ENCODE measurements at regions not wholly inside any gene's neighbourhood (a gene's known extent, or its start where the extent isn't known, plus 50 kb on each side); places are given as distances from the start of the nearest gene placed in this dataset.

GRCh38 chr5:87844449-87844848, 424.2 kb downstream of the TMEM161B start:
- no peak for DNase-seq
- Mint-ChIP-seq H3K36me3 (ENCODE audit: low read depth) (peaks cover 2% of the 10 kb centered on the region), H3K27me3 (no peaks in the 10 kb centered on the region), H3K4me1 (no peaks in the 10 kb centered on the region), H3K27ac (no peak overlapping the region), H3K4me3 (no peak overlapping the region), H3K9me3 (peaks cover 10% of the 10 kb centered on the region)
- no peak for ATAC-seq

- H3K36me3 Mint-ChIP-seq (ENCODE audit: low read depth), result peaks cover 2% of the 10 kb centered on the region
- H3K27ac Mint-ChIP-seq, result no peak overlapping the region
- H3K9me3 Mint-ChIP-seq, result peaks cover 33% of the 10 kb centered on the region
- DNase-seq (no peak), ATAC-seq (no peak)
- H3K4me1 Mint-ChIP-seq, result no peaks in the 10 kb centered on the region
- no peak overlapping the region for H3K4me3 Mint-ChIP-seq
- H3K27me3 Mint-ChIP-seq, result no peaks in the 10 kb centered on the region
These were observed 424.0 kb upstream of the CCNH start for GRCh38 chr5:87836696-87837095.

GRCh38 chr5:87831499-87831898, 418.8 kb upstream of the CCNH start:
- DNase-seq, result no peak
- Mint-ChIP-seq H3K27ac (no peak overlapping the region), H3K4me3 (no peak overlapping the region), H3K4me1 (no peaks in the 10 kb centered on the region), H3K9me3 (peaks cover 15% of the 10 kb centered on the region), H3K36me3 (ENCODE audit: low read depth) (no peaks in the 10 kb centered on the region), H3K27me3 (no peaks in the 10 kb centered on the region)
- ATAC-seq, result no peak

- Mint-ChIP-seq H3K27ac (no peak overlapping the region), H3K9me3 (peaks cover 15% of the 10 kb centered on the region), H3K4me1 (no peaks in the 10 kb centered on the region), H3K4me3 (no peak overlapping the region), H3K27me3 (no peaks in the 10 kb centered on the region), H3K36me3 (ENCODE audit: low read depth) (no peaks in the 10 kb centered on the region)
- DNase-seq (no peak), ATAC-seq (no peak)
These were observed 416.5 kb upstream of the CCNH start for GRCh38 chr5:87829217-87829551.

GRCh38 chr5:87828545-87829216, 416.0 kb upstream of the CCNH start:
- ATAC-seq, result no peak
- Mint-ChIP-seq H3K4me1 (no peaks in the 10 kb centered on the region), H3K36me3 (ENCODE audit: low read depth) (no peaks in the 10 kb centered on the region), H3K27me3 (no peaks in the 10 kb centered on the region), H3K4me3 (no peak overlapping the region), H3K9me3 (peaks cover 15% of the 10 kb centered on the region), H3K27ac (no peak overlapping the region)
- no peak for DNase-seq

GRCh38 chr5:87827539-87827938, 414.8 kb upstream of the CCNH start:
- Mint-ChIP-seq H3K36me3 (ENCODE audit: low read depth) (no peaks in the 10 kb centered on the region), H3K27me3 (no peaks in the 10 kb centered on the region), H3K4me3 (no peak overlapping the region), H3K27ac (no peak overlapping the region), H3K9me3 (peaks cover 8% of the 10 kb centered on the region), H3K4me1 (no peaks in the 10 kb centered on the region)
- ATAC-seq (no peak), DNase-seq (no peak)

GRCh38 chr5:87826507-87826906, 413.8 kb upstream of the CCNH start:
- no peaks in the 10 kb centered on the region for H3K4me1 Mint-ChIP-seq
- no peak overlapping the region for H3K4me3 Mint-ChIP-seq
- no peaks in the 10 kb centered on the region for H3K9me3 Mint-ChIP-seq
- H3K36me3 Mint-ChIP-seq (ENCODE audit: low read depth), result no peaks in the 10 kb centered on the region
- ATAC-seq (no peak), DNase-seq (no peak)
- no peak overlapping the region for H3K27ac Mint-ChIP-seq
- no peaks in the 10 kb centered on the region for H3K27me3 Mint-ChIP-seq

GRCh38 chr5:87825583-87825982, 412.9 kb upstream of the CCNH start:
- H3K4me3 Mint-ChIP-seq, result no peak overlapping the region
- DNase-seq (no peak), ATAC-seq (no peak)
- H3K27ac Mint-ChIP-seq, result no peak overlapping the region
- no peaks in the 10 kb centered on the region for H3K27me3 Mint-ChIP-seq
- no peaks in the 10 kb centered on the region for H3K4me1 Mint-ChIP-seq
- no peaks in the 10 kb centered on the region for H3K36me3 Mint-ChIP-seq (ENCODE audit: low read depth)
- H3K9me3 Mint-ChIP-seq, result no peaks in the 10 kb centered on the region

- Mint-ChIP-seq H3K9me3 (peaks cover 3% of the 10 kb centered on the region), H3K4me1 (no peaks in the 10 kb centered on the region), H3K27me3 (no peaks in the 10 kb centered on the region), H3K36me3 (ENCODE audit: low read depth) (peaks cover 2% of the 10 kb centered on the region), H3K4me3 (no peak overlapping the region), H3K27ac (no peak overlapping the region)
- DNase-seq (no peak), ATAC-seq (no peak)
These were observed 395.1 kb upstream of the CCNH start for GRCh38 chr5:87807783-87808182.

GRCh38 chr5:87803352-87803751, 390.6 kb upstream of the CCNH start:
- Mint-ChIP-seq H3K4me3 (no peak overlapping the region), H3K27ac (no peak overlapping the region)
- ATAC-seq, result no peak

GRCh38 chr5:87791869-87792268, 379.1 kb upstream of the CCNH start:
- Mint-ChIP-seq H3K27ac (no peak overlapping the region), H3K4me3 (no peak overlapping the region), H3K9me3 (no peaks in the 10 kb centered on the region), H3K36me3 (ENCODE audit: low read depth) (no peaks in the 10 kb centered on the region), H3K4me1 (no peaks in the 10 kb centered on the region), H3K27me3 (peaks cover 4% of the 10 kb centered on the region)
- DNase-seq (no peak), ATAC-seq (no peak)

More at GRCh38 chr5:87803352-87803751, 390.6 kb upstream of the CCNH start:
- Mint-ChIP-seq H3K36me3 (ENCODE audit: low read depth) (peaks cover 2% of the 10 kb centered on the region), H3K9me3 (peaks cover 3% of the 10 kb centered on the region), H3K27me3 (peaks cover 8% of the 10 kb centered on the region), H3K4me1 (no peaks in the 10 kb centered on the region)
- DNase-seq, result no peak

GRCh38 chr5:87788416-87788815, 375.7 kb upstream of the CCNH start:
- Mint-ChIP-seq H3K27ac (no peak overlapping the region), H3K27me3 (peaks cover 9% of the 10 kb centered on the region), H3K36me3 (ENCODE audit: low read depth) (no peaks in the 10 kb centered on the region), H3K4me3 (no peak overlapping the region), H3K9me3 (no peaks in the 10 kb centered on the region), H3K4me1 (no peaks in the 10 kb centered on the region)
- DNase-seq (no peak), ATAC-seq (no peak)

GRCh38 chr5:87787625-87788256, 375.0 kb upstream of the CCNH start:
- peaks cover 10% of the 10 kb centered on the region for H3K27me3 Mint-ChIP-seq
- no peak for ATAC-seq
- no peak for DNase-seq
- no peaks in the 10 kb centered on the region for H3K4me1 Mint-ChIP-seq
- H3K27ac Mint-ChIP-seq, result no peak overlapping the region
- no peaks in the 10 kb centered on the region for H3K9me3 Mint-ChIP-seq
- no peaks in the 10 kb centered on the region for H3K36me3 Mint-ChIP-seq (ENCODE audit: low read depth)
- no peak overlapping the region for H3K4me3 Mint-ChIP-seq

GRCh38 chr5:87787086-87787485, 374.4 kb upstream of the CCNH start:
- no peaks in the 10 kb centered on the region for H3K36me3 Mint-ChIP-seq (ENCODE audit: low read depth)
- no peak for DNase-seq
- H3K27me3 Mint-ChIP-seq, result peaks cover 14% of the 10 kb centered on the region
- no peaks in the 10 kb centered on the region for H3K4me1 Mint-ChIP-seq
- no peak overlapping the region for H3K4me3 Mint-ChIP-seq
- no peak overlapping the region for H3K27ac Mint-ChIP-seq
- H3K9me3 Mint-ChIP-seq, result no peaks in the 10 kb centered on the region
- ATAC-seq, result no peak

- no peaks in the 10 kb centered on the region for H3K36me3 Mint-ChIP-seq (ENCODE audit: low read depth)
- H3K9me3 Mint-ChIP-seq, result no peaks in the 10 kb centered on the region
- peaks cover 18% of the 10 kb centered on the region for H3K27me3 Mint-ChIP-seq
- H3K27ac Mint-ChIP-seq, result no peak overlapping the region
- ATAC-seq (no peak), DNase-seq (no peak)
- H3K4me1 Mint-ChIP-seq, result no peaks in the 10 kb centered on the region
- H3K4me3 Mint-ChIP-seq, result no peak overlapping the region
These were observed 373.7 kb upstream of the CCNH start for GRCh38 chr5:87786471-87786870.
